ENCODE measurements at regions not wholly inside any gene's neighbourhood (a gene's known extent, or its start where the extent isn't known, plus 50 kb on each side); places are given as distances from the start of the nearest gene placed in this dataset.

- TF ChIP-seq CTCF (IDR thresholded peaks at IDR 0.05) (no peak), POLR2AphosphoS5 (IDR thresholded peaks at IDR 0.05) (no peak)
Observed at GRCh38 chr14:30305346-30305745, 253.6 kb upstream of the G2E3 start.

Measured in upper lobe of left lung (tissue), 4 donors.